Right lobe of liver (tissue), 6 donors: ENCODE measurements at regions not wholly inside any gene's neighbourhood (a gene's known extent, or its start where the extent isn't known, plus 50 kb on each side); places are given as distances from the start of the nearest gene placed in this dataset.
A peak's percentile ranks its signal among the peaks of the same experiment; 100 is the strongest.
"Not testable (repeated sequence)": the region's sequence is repeated elsewhere in the genome, so short reads cannot be mapped to it uniquely, and the experiment has no call there.

ENCODE experiments used
- ATAC-seq, 4 donors: fragments of 200-7000 bp; cut with Tn5 transposase; one replicate each; pipeline ENCODE4 v1.9.1; 2020; ENCODE audit warnings: mild to moderate bottlenecking in 4 of 4, moderate library complexity in 4 of 4
- DNase-seq, 3 donors: peaks; one replicate each; pipeline ENCODE4 v3.0.0-alpha.2; 2020
- H3K27ac ChIP-seq, 3 donors: fragments of 200-600 bp; one replicate each; pipeline ENCODE4 v1.8.0; 2022
- H3K27me3 ChIP-seq, 2 donors: fragments of 200-600 bp; one replicate each; pipeline ENCODE4 v1.8.0; 2022
- H3K36me3 ChIP-seq, 4 donors: fragments of 200-600 bp; sonication (generic) in 1 of 4; one replicate each; pipeline versions ENCODE4 v1.5.1 to v1.8.0; 2017 to 2022; ENCODE audit warnings: control low read depth in 1 of 4
- H3K4me1 ChIP-seq, 4 donors: fragments of 200-600 bp; sonication (generic) in 1 of 4; one replicate each; pipeline versions ENCODE4 v1.5.1 to v1.8.0; 2017 to 2022; ENCODE audit warnings: control low read depth in 1 of 4
- H3K4me3 ChIP-seq, 3 donors: fragments of 200-600 bp; one replicate each; pipeline ENCODE4 v1.8.0; 2022
- H3K9me3 ChIP-seq, 4 donors: fragments of 200-600 bp; sonication (generic) in 1 of 4; one replicate each; pipeline versions ENCODE4 v1.5.1 to v1.8.0; 2017 to 2022; ENCODE audit warnings: control low read depth in 1 of 4
- POLR2A ChIP-seq: fragments of 450-650 bp; IDR thresholded peaks from one replicate; pipeline ENCODE4 v1.6.1; 2017; ENCODE audit warnings: antibody characterized with exemption, mild to moderate bottlenecking
- WGBS: methylation state at CpG from one replicate; pipeline ENCODE4 v1.1.6; 2018; ENCODE audit warnings: low coverage, low lambda C conversion rate; ENCODE audit not compliant: insufficient coverage; ENCODE audit errors: missing lambda C conversion rate; 5-methylcytosine and 5-hydroxymethylcytosine counted together
- intact Hi-C, 2 donors: fragments of 100-400 bp; cut with DNase I; formaldehyde crosslinking; loops; one replicate each; pipeline versions ENCODE4 v1.11.2 to v1.14.1; 2022
- TF ChIP-seq, protein P1 (sequence below), 4 donors: fragments of 200-600 bp in 3 of 4; fragments of 450-650 bp in 1 of 4; IDR thresholded peaks; one replicate each; pipeline versions ENCODE4 v1.5.1 to v1.8.0; 2016 to 2022; ENCODE audit warnings: antibody characterized with exemption in 4 of 4, mild to moderate bottlenecking in 2 of 4
- donor health status: DM: no; HTN: yes; CAD: no.
- donor health status: DM: no; HTN: no; CAD: no.
- donor health status: DM: no; HTN: no; CAD: no.
- donor health status: DM: no; HTN: yes; CAD: no.
- donor health status: DM: no; HTN: yes; CAD: no.

GRCh38 chr10:84879991-84880390, 551.6 kb downstream of the CCSER2 start:
- 75% methylated on average over 2 of the region's 2 CpGs for WGBS
- TF ChIP-seq, protein P1, sequence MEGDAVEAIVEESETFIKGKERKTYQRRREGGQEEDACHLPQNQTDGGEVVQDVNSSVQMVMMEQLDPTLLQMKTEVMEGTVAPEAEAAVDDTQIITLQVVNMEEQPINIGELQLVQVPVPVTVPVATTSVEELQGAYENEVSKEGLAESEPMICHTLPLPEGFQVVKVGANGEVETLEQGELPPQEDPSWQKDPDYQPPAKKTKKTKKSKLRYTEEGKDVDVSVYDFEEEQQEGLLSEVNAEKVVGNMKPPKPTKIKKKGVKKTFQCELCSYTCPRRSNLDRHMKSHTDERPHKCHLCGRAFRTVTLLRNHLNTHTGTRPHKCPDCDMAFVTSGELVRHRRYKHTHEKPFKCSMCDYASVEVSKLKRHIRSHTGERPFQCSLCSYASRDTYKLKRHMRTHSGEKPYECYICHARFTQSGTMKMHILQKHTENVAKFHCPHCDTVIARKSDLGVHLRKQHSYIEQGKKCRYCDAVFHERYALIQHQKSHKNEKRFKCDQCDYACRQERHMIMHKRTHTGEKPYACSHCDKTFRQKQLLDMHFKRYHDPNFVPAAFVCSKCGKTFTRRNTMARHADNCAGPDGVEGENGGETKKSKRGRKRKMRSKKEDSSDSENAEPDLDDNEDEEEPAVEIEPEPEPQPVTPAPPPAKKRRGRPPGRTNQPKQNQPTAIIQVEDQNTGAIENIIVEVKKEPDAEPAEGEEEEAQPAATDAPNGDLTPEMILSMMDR (IDR thresholded peaks at IDR 0.05) = no peak
- no peak for TF ChIP-seq POLR2A
- Histone ChIP-seq H3K36me3 (no peaks in the 10 kb centered on the region), H3K9me3 (no peaks in the 10 kb centered on the region), H3K4me1 (peaks cover 0 to 14% (median 6%) of the 10 kb centered on the region in 4 donors), H3K4me3 (no peak overlapping the region), H3K27ac (no peak overlapping the region), H3K27me3 (no peaks in the 10 kb centered on the region)
- intact Hi-C loops = no loop called here
- DNase-seq = no peak
- no peak for ATAC-seq

DNA sequence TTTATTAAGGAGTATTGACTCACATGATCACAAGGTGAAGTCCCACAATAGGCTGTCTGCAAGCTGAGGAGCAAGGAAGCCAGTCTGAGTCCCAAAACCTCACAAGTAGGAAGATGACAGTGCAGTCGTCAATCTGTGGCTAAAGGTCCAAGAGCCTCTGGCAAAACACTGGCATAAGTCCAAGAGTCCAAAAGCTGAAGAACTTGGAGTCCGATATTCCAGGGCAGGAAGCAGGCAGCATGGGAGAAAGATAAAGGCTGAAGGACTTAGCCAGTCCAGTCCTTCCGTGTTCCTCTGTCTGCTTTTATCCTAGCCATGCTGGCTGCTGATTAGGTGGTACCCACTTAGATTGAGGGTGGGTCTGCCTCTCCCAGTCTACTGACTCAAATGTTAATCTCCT, 553.3 kb downstream of the CCSER2 start:
- ATAC-seq (peak; percentile 54 to 73 (median 63)), DNase-seq (peak in 1 of 3 donors; percentile 49)
- H3K36me3 ChIP-seq, H3K27me3 ChIP-seq, H3K9me3 ChIP-seq, H3K27ac ChIP-seq, H3K4me3 ChIP-seq, intact Hi-C loops, H3K4me1 ChIP-seq: not testable (repeated sequence)
- whole genome bisulfite sequencing = 5% methylated on average over 3 of the region's 3 CpGs

DNA sequence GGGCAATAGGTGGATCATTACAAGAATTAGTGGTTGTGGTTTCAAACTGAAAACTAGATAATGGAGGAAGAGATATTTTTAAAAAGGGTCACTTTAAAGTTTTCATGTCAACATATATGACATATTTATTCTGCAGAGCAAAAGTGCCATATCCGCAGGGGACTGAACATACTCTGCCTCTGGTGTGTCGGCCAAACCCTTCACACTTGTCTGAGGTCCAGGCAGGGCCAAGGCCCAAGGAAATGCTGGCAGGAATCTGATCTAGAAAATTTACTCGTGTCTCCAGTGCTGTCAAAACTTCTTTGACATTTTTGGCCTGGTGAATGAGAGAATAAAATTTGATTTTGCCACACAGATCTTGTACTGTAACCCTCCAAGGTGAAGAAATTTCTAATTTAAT, 562.3 kb downstream of the CCSER2 start:
- Histone ChIP-seq H3K4me1 (no peaks in the 10 kb centered on the region), H3K27ac (no peak overlapping the region), H3K36me3 (no peaks in the 10 kb centered on the region), H3K27me3 (no peaks in the 10 kb centered on the region), H3K9me3 (no peaks in the 10 kb centered on the region), H3K4me3 (no peak overlapping the region)
- DNase-seq (no peak), ATAC-seq (no peak)
- intact Hi-C loops = no loop called here
- no peak for TF ChIP-seq POLR2A
- TF ChIP-seq, protein P1 (IDR thresholded peaks at IDR 0.05) = no peak
- 55% methylated on average over 3 of the region's 3 CpGs for WGBS

- Histone ChIP-seq H3K4me3 (no peak overlapping the region), H3K36me3 (no peaks in the 10 kb centered on the region), H3K9me3 (no peaks in the 10 kb centered on the region), H3K27ac (no peak overlapping the region), H3K4me1 (no peaks in the 10 kb centered on the region), H3K27me3 (no peaks in the 10 kb centered on the region)
- ATAC-seq (no peak), DNase-seq (no peak)
- 45% methylated on average over 4 of the region's 4 CpGs for WGBS
- no peak for TF ChIP-seq POLR2A
- TF ChIP-seq, protein P1 (IDR thresholded peaks at IDR 0.05) = no peak
- intact Hi-C loops = no loop called here
These were observed 563.2 kb downstream of the CCSER2 start for GRCh38 chr10:84891631-84892030.

DNA sequence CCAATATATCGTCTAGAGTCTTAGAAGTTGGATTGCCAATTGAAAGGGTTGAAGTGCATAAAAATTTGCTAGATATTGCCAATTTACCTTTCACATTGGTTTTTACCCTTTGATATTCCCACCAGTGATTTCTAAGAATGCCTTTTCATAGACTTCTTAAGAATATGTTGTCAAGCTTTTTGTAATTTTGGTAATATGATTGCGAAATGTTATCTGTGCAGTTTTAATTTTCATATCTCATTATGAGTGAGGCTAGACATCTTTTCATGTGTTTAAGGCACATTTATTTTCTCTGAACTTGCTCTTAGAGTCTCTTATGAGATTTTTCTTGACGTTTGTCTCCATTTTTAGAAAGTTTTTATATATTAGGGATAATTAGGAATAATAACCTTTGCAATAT, 567.2 kb downstream of the CCSER2 start:
- 32% methylated on average over 3 of the region's 3 CpGs for WGBS
- DNase-seq = no peak
- intact Hi-C loops = no loop called here

More for the DNA sequence above, 567.2 kb downstream of the CCSER2 start:
- no peaks in the 10 kb centered on the region for H3K4me1 ChIP-seq
- H3K27me3 ChIP-seq = no peaks in the 10 kb centered on the region
- no peak overlapping the region for H3K4me3 ChIP-seq
- ATAC-seq = no peak
- TF ChIP-seq, protein P1 (IDR thresholded peaks at IDR 0.05) = no peak
- no peak for TF ChIP-seq POLR2A
- H3K9me3 ChIP-seq = no peaks in the 10 kb centered on the region
- no peaks in the 10 kb centered on the region for H3K36me3 ChIP-seq
- H3K27ac ChIP-seq = no peak overlapping the region
